KMS-11 (cell line): ENCODE measurements at regions not wholly inside any gene's neighbourhood (a gene's known extent, or its start where the extent isn't known, plus 50 kb on each side); places are given as distances from the start of the nearest gene placed in this dataset.

ENCODE experiments used
- H2AFZ ChIP-seq: fragments of 200-600 bp; sonication (generic); 2 replicates; pipeline ENCODE4 v1.6.1; 2016; ENCODE audit warnings: antibody characterized with exemption, mixed run types, low read depth
- H3K27ac ChIP-seq: fragments of 200-600 bp; sonication (generic); 2 replicates; pipeline ENCODE4 v1.6.1; 2016; ENCODE audit warnings: mild to moderate bottlenecking, mixed run types
- H3K27me3 ChIP-seq: fragments of 200-600 bp; sonication (generic); 2 replicates; pipeline ENCODE4 v1.6.1; 2017; ENCODE audit warnings: mild to moderate bottlenecking, low read depth, mixed run types, moderate library complexity; ENCODE audit not compliant: insufficient read depth
- H3K36me3 ChIP-seq: fragments of 200-600 bp; sonication (generic); 2 replicates; pipeline ENCODE4 v1.6.1; 2017; ENCODE audit warnings: mild to moderate bottlenecking, mixed run types; ENCODE audit not compliant: insufficient read depth
- H3K4me1 ChIP-seq: fragments of 200-600 bp; sonication (generic); 2 replicates; pipeline ENCODE4 v1.6.1; 2016; ENCODE audit warnings: mild to moderate bottlenecking, low read depth, mixed run types; ENCODE audit not compliant: poor library complexity, severe bottlenecking
- H3K4me2 ChIP-seq: fragments of 200-600 bp; sonication (generic); 2 replicates; pipeline ENCODE4 v1.7.0; 2016; ENCODE audit warnings: mild to moderate bottlenecking, mixed run types
- H3K4me3 ChIP-seq: fragments of 200-600 bp; sonication (generic); IDR thresholded peaks from 2 replicates; pipeline ENCODE4 v1.6.1; 2017; ENCODE audit warnings: low read depth, low read length, mixed read lengths; ENCODE audit not compliant: insufficient read depth
- H3K79me2 ChIP-seq: fragments of 200-600 bp; sonication (generic); 2 replicates; pipeline ENCODE4 v1.6.1; 2016; ENCODE audit warnings: low read depth, mixed run types; ENCODE audit not compliant: insufficient read depth
- H3K9ac ChIP-seq: fragments of 200-600 bp; sonication (generic); 2 replicates; pipeline ENCODE4 v1.6.1; 2016; ENCODE audit warnings: mild to moderate bottlenecking, mixed run types
- H4K20me1 ChIP-seq: fragments of 200-600 bp; sonication (generic); 2 replicates; pipeline ENCODE4 v1.6.1; 2016; ENCODE audit warnings: mild to moderate bottlenecking, mixed run types; ENCODE audit not compliant: insufficient read depth
- CTCF ChIP-seq: fragments of 200-600 bp; sonication (generic); conservative IDR thresholded peaks from 2 replicates; pipeline ENCODE4 v1.6.1; 2017; ENCODE audit warnings: low read depth, mild to moderate bottlenecking, antibody characterized with exemption, low read length, moderate library complexity, mixed read lengths

- Histone ChIP-seq H3K27me3 (no peaks in the 10 kb centered on the region), H4K20me1 (peaks cover 12% of the 10 kb centered on the region; the same call in 1 of the 2 replicates), H3K9ac (no peak overlapping the region), H3K27ac (no peak overlapping the region), H3K4me3 (no peak overlapping the region), H2AFZ (no peak overlapping the region), H3K79me2 (peaks cover 69% of the 10 kb centered on the region), H3K36me3 (no peaks in the 10 kb centered on the region), H3K4me2 (no peak overlapping the region), H3K4me1 (peaks cover 5% of the 10 kb centered on the region)
- TF ChIP-seq CTCF = no peak
Observed at GRCh38 chr17:72534776-72535175, 414.0 kb downstream of the SOX9 start.

- TF ChIP-seq CTCF = no peak
- H3K27ac ChIP-seq = no peak overlapping the region
- H3K79me2 ChIP-seq = peaks cover 64% of the 10 kb centered on the region
- H3K27me3 ChIP-seq = no peaks in the 10 kb centered on the region
- H3K4me1 ChIP-seq = peaks cover 9% of the 10 kb centered on the region
- no peak overlapping the region for H3K9ac ChIP-seq
- no peak overlapping the region for H2AFZ ChIP-seq
- H3K4me3 ChIP-seq = no peak overlapping the region
- peaks cover 12% of the 10 kb centered on the region; the same call in 1 of the 2 replicates for H4K20me1 ChIP-seq
- H3K36me3 ChIP-seq = no peaks in the 10 kb centered on the region
- no peak overlapping the region for H3K4me2 ChIP-seq
Observed at GRCh38 chr17:72535346-72535745, 414.5 kb downstream of the SOX9 start.

GRCh38 chr17:72535779-72536178 lies 415.0 kb downstream of the SOX9 start:
- H2AFZ ChIP-seq = no peak overlapping the region
- no peaks in the 10 kb centered on the region for H3K36me3 ChIP-seq
- H3K27ac ChIP-seq = no peak overlapping the region
- no peak for TF ChIP-seq CTCF
- H3K9ac ChIP-seq = no peak overlapping the region
- H3K79me2 ChIP-seq = peaks cover 59% of the 10 kb centered on the region
- H3K4me1 ChIP-seq = peaks cover 9% of the 10 kb centered on the region
- no peaks in the 10 kb centered on the region for H3K27me3 ChIP-seq
- no peak overlapping the region for H3K4me2 ChIP-seq
- H3K4me3 ChIP-seq = no peak overlapping the region
- peaks cover 8% of the 10 kb centered on the region; the same call in 1 of the 2 replicates for H4K20me1 ChIP-seq

DNA sequence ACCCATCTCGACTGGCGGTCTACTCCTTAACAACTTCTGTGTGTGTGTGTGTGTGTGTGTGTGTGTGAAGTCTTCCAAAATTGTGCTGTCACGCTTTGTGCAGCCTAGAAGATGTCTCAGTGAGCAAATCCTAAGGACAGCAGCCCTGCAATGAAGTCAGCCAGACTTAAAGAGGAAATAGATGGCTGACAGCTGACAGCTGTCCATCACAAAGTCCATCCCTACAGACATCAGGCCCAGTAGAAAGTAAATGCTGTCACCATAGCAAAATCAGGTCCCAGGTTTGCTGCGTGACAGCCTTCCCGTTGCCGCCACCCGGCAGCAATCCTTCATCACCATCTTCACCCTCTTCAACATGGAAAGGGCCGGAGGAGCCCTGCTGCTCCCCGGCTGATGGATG lies 416.0 kb downstream of the SOX9 start:
- Histone ChIP-seq H3K4me2 (no peak overlapping the region), H3K27ac (no peak overlapping the region), H4K20me1 (no peaks in the 10 kb centered on the region), H3K4me3 (no peak overlapping the region), H3K36me3 (no peaks in the 10 kb centered on the region), H3K27me3 (no peaks in the 10 kb centered on the region), H3K4me1 (peaks cover 9% of the 10 kb centered on the region), H2AFZ (no peak overlapping the region), H3K79me2 (peaks cover 49% of the 10 kb centered on the region), H3K9ac (no peak overlapping the region)
- TF ChIP-seq CTCF = no peak
